ENCODE measurements at regions not wholly inside any gene's neighbourhood (a gene's known extent, or its start where the extent isn't known, plus 50 kb on each side); places are given as distances from the start of the nearest gene placed in this dataset.

DNA sequence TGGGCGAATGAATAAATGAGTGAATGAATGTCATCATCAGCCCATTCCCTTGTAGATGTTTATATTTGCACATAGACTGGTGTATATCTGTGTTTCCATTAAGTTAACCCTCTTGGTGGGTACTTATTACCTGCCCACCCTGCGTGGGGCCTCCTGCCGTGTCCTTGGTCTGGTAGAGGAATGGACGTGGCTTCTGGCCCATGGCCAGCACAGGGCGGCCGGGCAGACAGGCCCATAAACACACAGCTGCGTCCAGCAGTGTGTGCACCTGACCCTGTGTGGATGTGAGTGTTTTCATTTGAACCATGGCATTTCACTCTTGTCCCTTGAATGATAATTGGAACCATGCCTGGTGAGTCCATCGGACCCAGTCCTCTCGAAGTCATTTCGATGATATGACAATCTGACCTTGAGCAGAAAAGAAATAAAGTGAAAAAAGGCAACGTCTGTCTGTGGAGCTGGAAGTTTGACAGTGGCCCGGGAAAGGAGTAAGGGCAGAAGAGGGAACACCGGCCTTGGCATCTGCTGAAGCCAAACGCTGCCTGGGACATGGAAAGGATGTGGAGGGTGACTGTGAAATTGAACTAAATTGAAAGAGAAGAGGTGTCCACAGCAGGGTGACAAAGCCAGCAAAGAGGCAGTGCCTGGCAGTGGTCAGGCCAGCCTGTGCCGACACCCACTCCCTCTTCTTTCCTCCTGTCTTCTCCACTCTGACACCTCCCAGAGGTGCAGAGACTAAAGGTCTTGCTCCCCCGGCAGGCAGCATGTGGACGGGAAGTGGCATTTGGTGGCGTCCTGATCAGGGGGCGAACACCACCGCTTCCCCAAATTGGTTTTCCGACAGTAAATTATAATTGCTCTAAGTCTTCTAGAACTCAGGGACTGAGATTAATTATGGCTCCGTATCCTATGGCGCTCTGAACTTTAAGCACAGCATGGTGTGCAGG is 199.0 kb upstream of the ZMIZ1 start:
- TF ChIP-seq, protein P1, sequence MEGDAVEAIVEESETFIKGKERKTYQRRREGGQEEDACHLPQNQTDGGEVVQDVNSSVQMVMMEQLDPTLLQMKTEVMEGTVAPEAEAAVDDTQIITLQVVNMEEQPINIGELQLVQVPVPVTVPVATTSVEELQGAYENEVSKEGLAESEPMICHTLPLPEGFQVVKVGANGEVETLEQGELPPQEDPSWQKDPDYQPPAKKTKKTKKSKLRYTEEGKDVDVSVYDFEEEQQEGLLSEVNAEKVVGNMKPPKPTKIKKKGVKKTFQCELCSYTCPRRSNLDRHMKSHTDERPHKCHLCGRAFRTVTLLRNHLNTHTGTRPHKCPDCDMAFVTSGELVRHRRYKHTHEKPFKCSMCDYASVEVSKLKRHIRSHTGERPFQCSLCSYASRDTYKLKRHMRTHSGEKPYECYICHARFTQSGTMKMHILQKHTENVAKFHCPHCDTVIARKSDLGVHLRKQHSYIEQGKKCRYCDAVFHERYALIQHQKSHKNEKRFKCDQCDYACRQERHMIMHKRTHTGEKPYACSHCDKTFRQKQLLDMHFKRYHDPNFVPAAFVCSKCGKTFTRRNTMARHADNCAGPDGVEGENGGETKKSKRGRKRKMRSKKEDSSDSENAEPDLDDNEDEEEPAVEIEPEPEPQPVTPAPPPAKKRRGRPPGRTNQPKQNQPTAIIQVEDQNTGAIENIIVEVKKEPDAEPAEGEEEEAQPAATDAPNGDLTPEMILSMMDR (IDR thresholded peaks at IDR 0.05), result no peak
- Histone ChIP-seq H3K36me3 (ENCODE audit: insufficient read depth in 1 of 2, low read depth in 1 of 2) (no peaks in the 10 kb centered on the region), H3K9me3 (no peaks in the 10 kb centered on the region), H3K4me1 (no peaks in the 10 kb centered on the region), H3K27me3 (ENCODE audit: insufficient read depth in 3 of 3, low read length in 2 of 3) (no peaks in the 10 kb centered on the region), H3K27ac (no peak overlapping the region), H3K4me3 (no peak overlapping the region)
- ATAC-seq (peak in 1 of 4 donors; percentile 26), DNase-seq (no peak)
- WGBS, 3 donors, result 68 to 76% (median 69%) methylated on average over 23 of the region's 23 CpGs
- intact Hi-C loops (cut with DNase I), result no loop called here

DNA sequence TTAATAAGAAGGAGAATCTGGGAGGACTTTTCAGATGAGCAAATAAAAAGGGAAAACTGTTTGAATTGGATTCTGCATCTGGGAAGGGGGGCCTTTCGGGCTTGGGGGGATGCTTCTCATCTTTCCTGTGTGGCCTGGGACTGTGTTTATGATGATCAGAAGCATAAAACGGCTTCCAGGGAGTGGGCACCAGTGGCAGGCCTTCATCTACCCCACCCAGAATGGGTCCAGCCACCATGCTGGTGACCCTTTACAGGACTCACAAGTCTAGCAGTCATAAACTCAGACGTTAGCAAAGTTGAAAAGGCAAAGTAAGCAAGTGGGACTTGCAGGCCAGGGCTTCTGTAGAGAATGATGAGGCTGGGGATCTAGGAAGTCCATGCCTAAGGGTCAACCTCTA is 198.3 kb upstream of the ZMIZ1 start:
- intact Hi-C loops (cut with DNase I), result no loop called here
- no peaks in the 10 kb centered on the region for H3K4me1 ChIP-seq
- no peaks in the 10 kb centered on the region for H3K27me3 ChIP-seq (ENCODE audit: insufficient read depth in 3 of 3, low read length in 2 of 3)
- no peak overlapping the region for H3K4me3 ChIP-seq
- ATAC-seq (no peak), DNase-seq (no peak)
- no peaks in the 10 kb centered on the region for H3K36me3 ChIP-seq (ENCODE audit: insufficient read depth in 1 of 2, low read depth in 1 of 2)
- 91 to 98% (median 96%) methylated on average over 3 of the region's 3 CpGs for WGBS, 3 donors
- no peaks in the 10 kb centered on the region for H3K9me3 ChIP-seq
- H3K27ac ChIP-seq, result no peak overlapping the region
- TF ChIP-seq, protein P1 (IDR thresholded peaks at IDR 0.05), result no peak

DNA sequence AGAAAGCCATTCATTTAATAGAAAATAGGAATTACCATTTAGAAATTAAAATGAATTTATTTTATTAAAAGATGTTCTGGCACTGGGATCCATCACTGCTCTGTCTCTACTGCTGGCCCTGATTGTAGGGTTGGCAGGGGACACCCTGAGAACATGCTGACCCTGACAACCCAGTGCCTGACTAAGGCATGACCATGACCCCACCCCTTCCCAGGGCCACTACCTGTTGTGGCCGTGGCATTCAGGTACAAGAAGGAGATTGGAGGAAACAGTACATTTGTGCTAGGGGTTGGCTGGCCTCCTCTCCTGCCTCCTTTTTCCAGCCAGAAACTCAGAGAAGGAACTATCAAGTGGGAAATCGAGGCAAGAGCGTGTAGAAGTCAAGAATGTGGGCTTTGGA is 197.0 kb upstream of the ZMIZ1 start:
- Histone ChIP-seq H3K27ac (no peak overlapping the region), H3K36me3 (ENCODE audit: insufficient read depth in 1 of 2, low read depth in 1 of 2) (no peaks in the 10 kb centered on the region), H3K9me3 (no peaks in the 10 kb centered on the region), H3K4me1 (no peaks in the 10 kb centered on the region), H3K27me3 (ENCODE audit: insufficient read depth in 3 of 3, low read length in 2 of 3) (no peaks in the 10 kb centered on the region), H3K4me3 (no peak overlapping the region)
- WGBS, 3 donors, result 94 to 97% (median 96%) methylated on average over 3 of the region's 3 CpGs
- DNase-seq (no peak), ATAC-seq (no peak)
- intact Hi-C loops (cut with DNase I), result no loop called here
- TF ChIP-seq, protein P1 (IDR thresholded peaks at IDR 0.05), result no peak

DNA sequence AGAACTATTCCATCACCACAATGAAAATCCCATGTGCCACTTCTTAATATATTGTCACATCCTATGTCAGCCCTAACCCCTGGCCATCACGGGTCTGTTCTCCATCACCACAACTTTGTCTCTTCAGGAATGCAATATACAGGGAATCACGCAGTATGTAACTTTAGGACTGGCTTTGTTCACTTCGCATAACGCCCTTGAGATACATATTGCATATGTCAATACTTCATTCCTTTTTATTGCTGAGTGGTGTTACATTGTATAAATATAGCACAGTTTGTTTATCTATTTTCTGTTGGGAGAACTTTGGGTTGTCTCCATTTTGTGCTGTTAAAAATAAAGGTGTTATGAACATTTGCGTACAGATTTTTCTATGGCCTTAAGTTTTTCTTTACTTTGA is 195.4 kb upstream of the ZMIZ1 start:
- Histone ChIP-seq H3K27me3 (ENCODE audit: insufficient read depth in 3 of 3, low read length in 2 of 3) (no peaks in the 10 kb centered on the region), H3K9me3 (no peaks in the 10 kb centered on the region), H3K4me1 (no peaks in the 10 kb centered on the region), H3K4me3 (no peak overlapping the region), H3K36me3 (ENCODE audit: insufficient read depth in 1 of 2, low read depth in 1 of 2) (no peaks in the 10 kb centered on the region), H3K27ac (no peak overlapping the region)
- 95 to 99% (median 96%) methylated on average over 5 of the region's 5 CpGs for WGBS, 3 donors
- TF ChIP-seq, protein P1 (IDR thresholded peaks at IDR 0.05), result no peak
- no peak for DNase-seq
- no peak for ATAC-seq
- intact Hi-C loops (cut with DNase I), result no loop called here
